ENCODE measurements at regions not wholly inside any gene's neighbourhood (a gene's known extent, or its start where the extent isn't known, plus 50 kb on each side); places are given as distances from the start of the nearest gene placed in this dataset.

DNA sequence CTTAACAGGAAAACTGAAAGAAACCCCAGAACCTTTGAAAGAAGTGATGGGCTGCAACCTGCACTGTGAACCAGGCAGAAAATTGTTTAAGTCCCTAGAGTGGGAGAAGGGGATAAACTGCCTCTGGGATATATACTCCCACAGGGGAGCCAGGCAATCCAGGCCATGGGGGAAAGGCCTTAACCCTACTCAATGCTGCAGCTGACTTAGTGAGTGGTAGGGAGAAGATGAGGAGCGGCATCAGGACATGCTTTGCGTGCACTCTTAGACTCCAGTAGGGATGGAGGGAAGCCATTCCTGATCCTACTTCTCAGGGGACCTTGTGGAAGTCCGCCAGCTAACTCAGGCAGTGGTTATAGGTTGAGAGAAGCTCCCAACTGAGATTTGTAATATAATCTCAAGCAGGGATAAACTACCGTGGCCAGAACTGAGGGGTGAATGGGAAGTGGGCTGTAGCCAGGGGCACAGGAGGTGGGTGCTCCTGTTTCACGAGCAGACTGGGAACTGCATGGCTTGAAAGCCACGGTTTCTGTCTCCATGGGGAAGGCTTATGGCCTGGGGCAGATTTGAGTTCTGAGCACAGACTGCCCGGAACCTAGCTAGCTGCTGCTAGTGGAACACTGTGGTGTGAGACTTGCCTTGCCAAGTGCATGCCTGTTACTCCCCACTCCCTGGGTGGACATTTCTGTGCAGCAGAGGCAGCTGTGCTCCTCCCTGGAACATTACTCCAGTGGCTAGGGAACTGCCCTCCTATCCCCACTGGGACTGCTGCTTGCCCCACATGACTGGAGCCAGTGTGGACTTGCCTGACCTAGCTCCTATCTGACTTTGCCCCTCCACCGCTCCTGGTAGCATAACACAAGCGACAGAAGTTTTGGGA, 119.2 kb upstream of the SCAF11 start:
- no peak overlapping the region for H3K27ac Mint-ChIP-seq
- H3K27me3 ChIP-seq (ENCODE audit: control insufficient read depth, insufficient read depth, low read length) = no peaks in the 10 kb centered on the region
- H3K36me3 Mint-ChIP-seq = peaks cover 10% of the 10 kb centered on the region
- H3K9me3 Mint-ChIP-seq = peaks cover 0 to 10% of the 10 kb centered on the region in 2 donors
- no peak for ATAC-seq
- no peak overlapping the region for H3K27ac ChIP-seq (ENCODE audit: low read length)
- TF ChIP-seq CTCF (IDR thresholded peaks at IDR 0.05) = no peak
- no peaks in the 10 kb centered on the region for H3K4me1 Mint-ChIP-seq
- intact Hi-C loops (cut with micrococcal nuclease) = no loop called here
- H3K9me3 ChIP-seq (ENCODE audit: control insufficient read depth, insufficient read depth, low read length) = no peaks in the 10 kb centered on the region
- peaks cover 3% of the 10 kb centered on the region for H3K4me1 ChIP-seq (ENCODE audit: control insufficient read depth, insufficient read depth, low read length)
- peaks cover 4 to 50% of the 10 kb centered on the region in 2 donors for H3K27me3 Mint-ChIP-seq (ENCODE audit: low read depth in 2 of 2)
- H3K36me3 ChIP-seq (ENCODE audit: control insufficient read depth, insufficient read depth, low read length) = no peaks in the 10 kb centered on the region
- no peak for DNase-seq
- 92% methylated on average over 9 of the region's 9 CpGs for WGBS (ENCODE audit: insufficient coverage)
- H3K4me3 ChIP-seq (ENCODE audit: low read length) = no peak overlapping the region
- H3K4me3 Mint-ChIP-seq = no peak overlapping the region

DNA sequence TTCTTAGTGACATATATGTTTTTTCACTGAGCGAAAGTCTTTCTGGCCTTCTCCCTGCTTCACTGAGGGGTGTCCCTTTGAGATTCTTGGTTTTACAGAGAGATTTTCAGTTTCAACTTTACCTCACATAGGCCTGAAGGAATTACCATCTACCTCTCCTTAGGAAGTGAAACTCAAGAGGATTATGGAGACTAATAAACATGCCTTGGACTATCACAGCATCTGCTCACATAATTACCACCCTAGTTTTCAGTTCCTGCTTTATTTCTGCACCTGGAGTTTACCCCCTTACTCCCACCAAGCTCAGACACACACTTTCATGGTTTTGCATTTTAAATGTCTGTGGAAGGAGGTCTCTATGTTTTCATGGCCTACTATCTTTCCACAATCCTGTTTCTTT, 118.3 kb upstream of the SCAF11 start:
- H3K27ac Mint-ChIP-seq = no peak overlapping the region
- 60% methylated on average over 1 of the region's 1 CpG for WGBS (ENCODE audit: insufficient coverage)
- H3K9me3 Mint-ChIP-seq = peaks cover 0 to 10% of the 10 kb centered on the region in 2 donors
- TF ChIP-seq CTCF (IDR thresholded peaks at IDR 0.05) = no peak
- H3K27me3 Mint-ChIP-seq (ENCODE audit: low read depth in 2 of 2) = peaks cover 4 to 41% of the 10 kb centered on the region in 2 donors
- H3K27me3 ChIP-seq (ENCODE audit: control insufficient read depth, insufficient read depth, low read length) = no peaks in the 10 kb centered on the region
- H3K27ac ChIP-seq (ENCODE audit: low read length) = no peak overlapping the region
- H3K4me3 ChIP-seq (ENCODE audit: low read length) = no peak overlapping the region
- no peak overlapping the region for H3K4me3 Mint-ChIP-seq
- intact Hi-C loops (cut with micrococcal nuclease) = no loop called here
- DNase-seq = no peak
- no peaks in the 10 kb centered on the region for H3K4me1 Mint-ChIP-seq
- peaks cover 3% of the 10 kb centered on the region for H3K4me1 ChIP-seq (ENCODE audit: control insufficient read depth, insufficient read depth, low read length)
- no peaks in the 10 kb centered on the region for H3K9me3 ChIP-seq (ENCODE audit: control insufficient read depth, insufficient read depth, low read length)
- H3K36me3 Mint-ChIP-seq = peaks cover 10% of the 10 kb centered on the region
- no peaks in the 10 kb centered on the region for H3K36me3 ChIP-seq (ENCODE audit: control insufficient read depth, insufficient read depth, low read length)
- no peak for ATAC-seq

DNA sequence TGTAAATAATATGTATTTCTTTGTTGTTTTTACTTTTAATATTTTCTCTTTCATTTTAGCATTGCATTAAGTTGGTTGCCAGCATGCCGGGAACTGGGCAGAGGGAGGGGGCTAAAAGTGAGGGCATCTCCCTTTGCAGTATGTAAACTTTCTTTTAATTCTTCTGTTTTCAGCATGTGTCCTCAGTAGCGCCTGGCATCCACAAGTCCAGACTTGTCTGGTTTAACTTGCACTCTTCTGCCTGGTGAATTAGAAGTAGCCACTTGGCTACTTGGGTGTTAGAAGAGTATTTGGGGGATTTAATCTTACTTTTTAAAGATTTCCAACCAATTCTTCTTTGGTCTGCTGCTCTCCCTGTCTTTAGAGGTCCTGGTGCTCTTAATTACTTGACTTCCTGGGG, 117.2 kb upstream of the SCAF11 start:
- Histone ChIP-seq H3K27me3 (ENCODE audit: control insufficient read depth, insufficient read depth, low read length) (no peaks in the 10 kb centered on the region), H3K4me1 (ENCODE audit: control insufficient read depth, insufficient read depth, low read length) (peaks cover 3% of the 10 kb centered on the region), H3K4me3 (ENCODE audit: low read length) (no peak overlapping the region), H3K36me3 (ENCODE audit: control insufficient read depth, insufficient read depth, low read length) (no peaks in the 10 kb centered on the region), H3K9me3 (ENCODE audit: control insufficient read depth, insufficient read depth, low read length) (no peaks in the 10 kb centered on the region), H3K27ac (ENCODE audit: low read length) (no peak overlapping the region)
- DNase-seq = no peak
- Mint-ChIP-seq H3K4me3 (no peak overlapping the region), H3K36me3 (peaks cover 10% of the 10 kb centered on the region), H3K27ac (no peak overlapping the region), H3K9me3 (peaks cover 0 to 7% of the 10 kb centered on the region in 2 donors), H3K4me1 (no peaks in the 10 kb centered on the region), H3K27me3 (ENCODE audit: low read depth in 2 of 2) (peaks cover 4 to 37% of the 10 kb centered on the region in 2 donors)
- no peak for ATAC-seq
- TF ChIP-seq CTCF (IDR thresholded peaks at IDR 0.05) = no peak
- intact Hi-C loops (cut with micrococcal nuclease) = no loop called here
- WGBS (ENCODE audit: insufficient coverage) = 97% methylated on average over 2 of the region's 2 CpGs

GRCh38 chr12:46105735-46106134, 115.4 kb upstream of the SCAF11 start:
- Mint-ChIP-seq H3K27ac (no peak overlapping the region), H3K4me3 (no peak overlapping the region), H3K9me3 (no peaks in the 10 kb centered on the region), H3K4me1 (no peaks in the 10 kb centered on the region), H3K36me3 (no peaks in the 10 kb centered on the region), H3K27me3 (ENCODE audit: low read depth in 2 of 2) (peaks cover 4 to 25% of the 10 kb centered on the region in 2 donors)
- WGBS (ENCODE audit: insufficient coverage) = 70% methylated on average over 1 of the region's 2 CpGs
- no peak for TF ChIP-seq CTCF (IDR thresholded peaks at IDR 0.05)
- intact Hi-C loops (cut with micrococcal nuclease) = no loop called here
- H3K4me1 ChIP-seq (ENCODE audit: control insufficient read depth, insufficient read depth, low read length) = peaks cover 3% of the 10 kb centered on the region
- DNase-seq (no peak), ATAC-seq (no peak)
- no peak overlapping the region for H3K4me3 ChIP-seq (ENCODE audit: low read length)
- no peak overlapping the region for H3K27ac ChIP-seq (ENCODE audit: low read length)
- H3K36me3 ChIP-seq (ENCODE audit: control insufficient read depth, insufficient read depth, low read length) = no peaks in the 10 kb centered on the region
- no peaks in the 10 kb centered on the region for H3K27me3 ChIP-seq (ENCODE audit: control insufficient read depth, insufficient read depth, low read length)
- no peaks in the 10 kb centered on the region for H3K9me3 ChIP-seq (ENCODE audit: control insufficient read depth, insufficient read depth, low read length)
